Cardiac muscle cell (in vitro differentiated cells and primary cell): ENCODE measurements at regions not wholly inside any gene's neighbourhood (a gene's known extent, or its start where the extent isn't known, plus 50 kb on each side); places are given as distances from the start of the nearest gene placed in this dataset.

Experiments
- DNase-seq, 2 donors: peaks; one replicate each; pipeline versions ENCODE4 v3.0.0 to v3.0.0-alpha.2; 2010 to 2017; ENCODE audit warnings: low read depth in 1 of 2, low spot score in 1 of 2
- H3K27ac ChIP-seq: fragments of 200-600 bp; sonication (generic); 2 replicates; pipeline ENCODE4 v1.5.1; 2016
- H3K27me3 ChIP-seq: fragments of 200-600 bp; sonication (generic); 2 replicates; pipeline ENCODE4 v1.6.0; 2016; ENCODE audit warnings: control low read depth
- H3K36me3 ChIP-seq: fragments of 200-600 bp; sonication (generic); 2 replicates; pipeline ENCODE4 v1.5.1; 2016; ENCODE audit warnings: control low read depth
- H3K4me1 ChIP-seq: fragments of 200-600 bp; sonication (generic); 2 replicates; pipeline ENCODE4 v1.8.1; 2017; ENCODE audit warnings: low read depth, mild to moderate bottlenecking, mixed run types
- H3K4me3 ChIP-seq: fragments of 200-600 bp; sonication (generic); 2 replicates; pipeline ENCODE4 v1.5.1; 2016; ENCODE audit warnings: mild to moderate bottlenecking
- H3K9me3 ChIP-seq: fragments of 200-600 bp; sonication (generic); 2 replicates; pipeline ENCODE4 v1.5.1; 2017; ENCODE audit warnings: low read depth, mild to moderate bottlenecking, control low read depth
- CTCF ChIP-seq: IDR thresholded peaks from 2 replicates; pipeline ENCODE4 v1.5.1; 2012; ENCODE audit warnings: low read depth, mild to moderate bottlenecking, low read length

- Histone ChIP-seq H3K27ac (no peak overlapping the region), H3K27me3 (peaks cover 2% of the 10 kb centered on the region), H3K36me3 (no peaks in the 10 kb centered on the region), H3K9me3 (no peaks in the 10 kb centered on the region), H3K4me3 (no peak overlapping the region), H3K4me1 (no peaks in the 10 kb centered on the region)
- DNase-seq, result no peak
- TF ChIP-seq CTCF, result no peak
Measured at GRCh38 chr2:188039307-188039706, 252.4 kb upstream of the GULP1 start.

GRCh38 chr2:188042412-188042811 lies 249.3 kb upstream of the GULP1 start:
- peak in 1 of 2 donors; percentile 70 for DNase-seq
- H3K36me3 ChIP-seq, result no peaks in the 10 kb centered on the region
- H3K9me3 ChIP-seq, result no peaks in the 10 kb centered on the region

GRCh38 chr2:188045016-188045415 lies 246.7 kb upstream of the GULP1 start:
- no peaks in the 10 kb centered on the region for H3K9me3 ChIP-seq
- no peaks in the 10 kb centered on the region for H3K27me3 ChIP-seq
- H3K4me1 ChIP-seq, result no peaks in the 10 kb centered on the region
- DNase-seq, result no peak
- no peak overlapping the region for H3K4me3 ChIP-seq
- H3K27ac ChIP-seq, result no peak overlapping the region
- TF ChIP-seq CTCF, result no peak
- no peaks in the 10 kb centered on the region for H3K36me3 ChIP-seq

More at GRCh38 chr2:188042412-188042811, 249.3 kb upstream of the GULP1 start:
- TF ChIP-seq CTCF, result no peak
- Histone ChIP-seq H3K4me1 (no peaks in the 10 kb centered on the region), H3K27me3 (no peaks in the 10 kb centered on the region), H3K4me3 (no peak overlapping the region), H3K27ac (no peak overlapping the region)

DNA sequence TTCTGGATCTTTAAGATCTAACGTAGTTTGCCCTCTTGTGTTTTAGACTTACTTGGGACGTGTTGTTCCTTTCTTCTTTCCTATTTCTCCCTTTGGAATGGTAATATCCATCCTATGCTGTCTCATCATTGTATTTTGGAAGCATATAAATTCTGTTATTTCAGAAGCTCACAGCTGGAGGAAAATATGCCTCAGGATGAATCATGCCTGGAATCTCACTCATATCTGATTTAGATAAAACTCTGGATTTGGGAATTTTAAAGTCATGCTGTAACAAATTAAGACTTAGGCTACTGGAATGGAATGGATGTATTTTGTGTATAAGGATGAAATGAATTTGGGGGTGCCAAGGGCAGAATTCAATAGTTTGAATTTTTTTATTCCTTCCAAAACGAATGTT lies 245.2 kb upstream of the GULP1 start:
- Histone ChIP-seq H3K9me3 (no peaks in the 10 kb centered on the region), H3K27ac (no peak overlapping the region), H3K36me3 (no peaks in the 10 kb centered on the region), H3K27me3 (no peaks in the 10 kb centered on the region), H3K4me3 (no peak overlapping the region), H3K4me1 (no peaks in the 10 kb centered on the region)
- DNase-seq, result peak in 1 of 2 donors; percentile 22
- TF ChIP-seq CTCF, result no peak

DNA sequence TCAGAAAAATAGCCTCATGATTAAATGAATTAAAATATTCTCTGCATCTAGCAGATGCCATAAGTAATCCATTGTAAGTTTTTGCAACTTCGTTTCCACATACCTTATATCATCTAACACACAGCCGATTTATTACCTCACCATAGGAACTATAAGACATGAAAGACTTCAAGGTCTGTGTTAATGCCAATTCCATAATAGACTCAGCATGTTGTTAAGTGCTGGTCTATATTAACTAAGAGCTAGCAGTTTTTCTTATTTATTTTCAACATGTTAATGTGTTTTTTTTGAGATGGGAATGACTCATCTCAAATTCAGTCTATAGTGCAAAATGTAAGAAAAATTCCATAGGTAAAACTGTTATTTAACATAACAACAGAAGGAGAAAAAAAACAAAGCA lies 243.9 kb upstream of the GULP1 start:
- Histone ChIP-seq H3K36me3 (no peaks in the 10 kb centered on the region), H3K4me1 (no peaks in the 10 kb centered on the region), H3K4me3 (no peak overlapping the region), H3K27me3 (no peaks in the 10 kb centered on the region), H3K9me3 (no peaks in the 10 kb centered on the region), H3K27ac (no peak overlapping the region)
- DNase-seq, result no peak
- no peak for TF ChIP-seq CTCF

- H3K4me1 ChIP-seq, result no peaks in the 10 kb centered on the region
- no peaks in the 10 kb centered on the region for H3K27me3 ChIP-seq
- no peak for TF ChIP-seq CTCF
- peak in 1 of 2 donors; percentile 9 for DNase-seq
- H3K36me3 ChIP-seq, result no peaks in the 10 kb centered on the region
- H3K9me3 ChIP-seq, result no peaks in the 10 kb centered on the region
- H3K27ac ChIP-seq, result no peak overlapping the region
- no peak overlapping the region for H3K4me3 ChIP-seq
Measured at GRCh38 chr2:188050726-188051125, 240.9 kb upstream of the GULP1 start.
